Hepatocyte (in vitro differentiated cells): ENCODE measurements at regions not wholly inside any gene's neighbourhood (a gene's known extent, or its start where the extent isn't known, plus 50 kb on each side); places are given as distances from the start of the nearest gene placed in this dataset.

Source experiments
- CTCF ChIP-seq: fragments of 200-600 bp; sonication (generic); IDR thresholded peaks from 2 replicates; pipeline ENCODE4 v1.5.1; 2016; ENCODE audit warnings: antibody characterized with exemption, mild to moderate bottlenecking; ENCODE audit not compliant: poor library complexity
- EZH2 ChIP-seq: fragments of 200-600 bp; sonication (generic); IDR thresholded peaks from 2 replicates; pipeline ENCODE4 v1.6.1; 2016; ENCODE audit warnings: antibody characterized with exemption, mild to moderate bottlenecking, borderline replicate concordance

GRCh38 chr14:71190770-71191374 is 283.6 kb downstream of the PCNX1 start:
- TF ChIP-seq CTCF (no peak), EZH2 (no peak)
